ENCODE measurements at regions not wholly inside any gene's neighbourhood (a gene's known extent, or its start where the extent isn't known, plus 50 kb on each side); places are given as distances from the start of the nearest gene placed in this dataset.

DNA sequence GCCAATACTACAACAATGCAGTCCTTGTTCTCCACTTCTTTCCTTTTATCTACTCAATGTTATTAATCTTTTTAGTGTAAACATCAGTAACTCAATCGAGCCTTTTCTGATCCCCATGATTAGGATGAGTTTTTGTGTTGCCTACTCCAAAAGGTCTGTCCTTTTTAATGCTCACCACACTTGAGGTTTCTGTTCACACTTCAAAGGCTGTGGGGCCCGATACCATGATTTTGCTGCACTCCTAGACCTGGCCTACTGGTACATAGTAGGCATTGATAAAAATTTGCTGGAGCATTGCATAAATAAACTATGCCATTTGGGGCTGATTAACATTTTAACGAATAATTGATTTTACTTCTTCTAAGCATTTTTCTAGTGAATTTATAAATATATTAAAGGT, 125.4 kb upstream of the KLF12 start:
- TF ChIP-seq CTCF (optimal IDR thresholded peaks at IDR 0.05 in 1 of 3, IDR thresholded peaks at IDR 0.05 in 1 of 3, conservative IDR thresholded peaks at IDR 0.05 in 1 of 3; ENCODE audit: extremely low read depth in 1 of 3, insufficient read depth in 2 of 3, low read length in 3 of 3): no peak
- no peak for TF ChIP-seq EZH2 (IDR thresholded peaks at IDR 0.05; ENCODE audit: low read length)
